ENCODE measurements at regions not wholly inside any gene's neighbourhood (a gene's known extent, or its start where the extent isn't known, plus 50 kb on each side); places are given as distances from the start of the nearest gene placed in this dataset.

GRCh38 chr11:95299078-95299679 lies 68.2 kb upstream of the SESN3 start:
- ATAC-seq (ENCODE audit: poor library complexity) = peak; percentile 70
- intact Hi-C loops (cut with DNase I, micrococcal nuclease) = loop anchor here in 1 of 2 experiments (5.0 kb wide), 1 partner anchor 67 kb away; the partner anchor contains the start of gene SESN3
- POLR2A ChIA-PET = interaction anchor here (0.5 to 2.8 kb wide), 7 partner anchors 8 to 406 kb away, joined by 3 to 21 read pairs (median 3); partner anchors contain the start of gene SESN3

GRCh38 chr11:95297680-95298452 lies 66.9 kb upstream of the SESN3 start:
- Histone ChIP-seq H3K4me3 (ENCODE audit: low read length) (no peak overlapping the region), H3K9me3 (ENCODE audit: control insufficient read depth in 1 of 2, insufficient read depth in 1 of 2, low read length in 2 of 2) (no peaks in the 10 kb centered on the region), H3K27ac (ENCODE audit: low read depth in 1 of 2, low read length in 2 of 2) (no peak overlapping the region), H3K36me3 (ENCODE audit: insufficient read depth, low read length) (no peaks in the 10 kb centered on the region), H3K27me3 (ENCODE audit: control insufficient read depth in 1 of 2, insufficient read depth in 2 of 2, low read length in 2 of 2) (no peaks in the 10 kb centered on the region), H3K4me1 (ENCODE audit: insufficient read depth, low read length) (peaks cover 16% of the 10 kb centered on the region)
- H3K27ac Mint-ChIP-seq = no peak overlapping the region
- H3K4me1 Mint-ChIP-seq (ENCODE audit: low read depth) = peaks cover 39% of the 10 kb centered on the region
- H3K4me3 Mint-ChIP-seq = no peak overlapping the region
- no peaks in the 10 kb centered on the region for H3K27me3 Mint-ChIP-seq
- no peaks in the 10 kb centered on the region for H3K36me3 Mint-ChIP-seq (ENCODE audit: low read depth)
- intact Hi-C loops (cut with DNase I, micrococcal nuclease) = loop anchor here in 1 of 2 experiments (5.0 kb wide), 1 partner anchor 66 kb away; the partner anchor contains the start of gene SESN3
- DNase-seq (no peak), ATAC-seq (ENCODE audit: poor library complexity) (no peak)
- POLR2A ChIA-PET = interaction anchor here (2.8 kb wide), 1 partner anchor 66 kb away, joined by 21 read pairs; the partner anchor contains the start of gene SESN3
- no peaks in the 10 kb centered on the region for H3K9me3 Mint-ChIP-seq
- no peak for TF ChIP-seq CTCF (IDR thresholded peaks at IDR 0.05)
- CTCF ChIA-PET = no interaction called here

More at GRCh38 chr11:95299078-95299679, 68.2 kb upstream of the SESN3 start:
- CTCF ChIA-PET = interaction anchor here (0.6 to 0.8 kb wide), 2 partner anchors 38 to 1453 kb away, joined by 3 to 4 read pairs; no protein-coding TSS in a partner anchor
- peak overlapping the region; percentile 58 for H3K27ac Mint-ChIP-seq
- H3K27me3 Mint-ChIP-seq = no peaks in the 10 kb centered on the region
- H3K36me3 Mint-ChIP-seq (ENCODE audit: low read depth) = no peaks in the 10 kb centered on the region
- Histone ChIP-seq H3K27ac (ENCODE audit: low read depth in 1 of 2, low read length in 2 of 2) (peak overlapping the region in 1 of 2 donors; percentile 23), H3K4me3 (ENCODE audit: low read length) (peak overlapping the region; percentile 6), H3K27me3 (ENCODE audit: control insufficient read depth in 1 of 2, insufficient read depth in 2 of 2, low read length in 2 of 2) (no peaks in the 10 kb centered on the region), H3K9me3 (ENCODE audit: control insufficient read depth in 1 of 2, insufficient read depth in 1 of 2, low read length in 2 of 2) (no peaks in the 10 kb centered on the region), H3K36me3 (ENCODE audit: insufficient read depth, low read length) (no peaks in the 10 kb centered on the region), H3K4me1 (ENCODE audit: insufficient read depth, low read length) (peaks cover 16% of the 10 kb centered on the region)
- H3K4me3 Mint-ChIP-seq = peak overlapping the region; percentile 36
- peak in 5 of 14 experiments; percentile 2 to 42 (median 36) for DNase-seq
- peaks cover 39% of the 10 kb centered on the region for H3K4me1 Mint-ChIP-seq (ENCODE audit: low read depth)
- H3K9me3 Mint-ChIP-seq = no peaks in the 10 kb centered on the region
- no peak for TF ChIP-seq CTCF (IDR thresholded peaks at IDR 0.05)

GRCh38 chr11:95296621-95297025 lies 65.6 kb upstream of the SESN3 start:
- CTCF ChIA-PET = no interaction called here

More at GRCh38 chr11:95296621-95297025, 65.6 kb upstream of the SESN3 start:
- Mint-ChIP-seq H3K4me3 (no peak overlapping the region), H3K4me1 (ENCODE audit: low read depth) (peaks cover 39% of the 10 kb centered on the region), H3K27me3 (no peaks in the 10 kb centered on the region), H3K9me3 (no peaks in the 10 kb centered on the region), H3K36me3 (ENCODE audit: low read depth) (no peaks in the 10 kb centered on the region), H3K27ac (no peak overlapping the region)
- Histone ChIP-seq H3K4me3 (ENCODE audit: low read length) (no peak overlapping the region), H3K4me1 (ENCODE audit: insufficient read depth, low read length) (peaks cover 16% of the 10 kb centered on the region), H3K9me3 (ENCODE audit: control insufficient read depth in 1 of 2, insufficient read depth in 1 of 2, low read length in 2 of 2) (no peaks in the 10 kb centered on the region), H3K27ac (ENCODE audit: low read depth in 1 of 2, low read length in 2 of 2) (no peak overlapping the region), H3K27me3 (ENCODE audit: control insufficient read depth in 1 of 2, insufficient read depth in 2 of 2, low read length in 2 of 2) (no peaks in the 10 kb centered on the region), H3K36me3 (ENCODE audit: insufficient read depth, low read length) (no peaks in the 10 kb centered on the region)
- POLR2A ChIA-PET = interaction anchor here (0.6 to 1.7 kb wide), 4 partner anchors 9 to 1216 kb away, joined by 3 to 4 read pairs (median 3); partner anchors contain the start of gene SESN3
- TF ChIP-seq CTCF (IDR thresholded peaks at IDR 0.05) = no peak
- intact Hi-C loops (cut with DNase I, micrococcal nuclease) = loop anchor here in 1 of 2 experiments (5.0 kb wide), 1 partner anchor 64 kb away; the partner anchor contains the start of gene SESN3
- ATAC-seq (ENCODE audit: poor library complexity) (no peak), DNase-seq (peak in 2 of 14 experiments; percentile 22 to 31)
